ENCODE measurements at regions not wholly inside any gene's neighbourhood (a gene's known extent, or its start where the extent isn't known, plus 50 kb on each side); places are given as distances from the start of the nearest gene placed in this dataset.

DNA sequence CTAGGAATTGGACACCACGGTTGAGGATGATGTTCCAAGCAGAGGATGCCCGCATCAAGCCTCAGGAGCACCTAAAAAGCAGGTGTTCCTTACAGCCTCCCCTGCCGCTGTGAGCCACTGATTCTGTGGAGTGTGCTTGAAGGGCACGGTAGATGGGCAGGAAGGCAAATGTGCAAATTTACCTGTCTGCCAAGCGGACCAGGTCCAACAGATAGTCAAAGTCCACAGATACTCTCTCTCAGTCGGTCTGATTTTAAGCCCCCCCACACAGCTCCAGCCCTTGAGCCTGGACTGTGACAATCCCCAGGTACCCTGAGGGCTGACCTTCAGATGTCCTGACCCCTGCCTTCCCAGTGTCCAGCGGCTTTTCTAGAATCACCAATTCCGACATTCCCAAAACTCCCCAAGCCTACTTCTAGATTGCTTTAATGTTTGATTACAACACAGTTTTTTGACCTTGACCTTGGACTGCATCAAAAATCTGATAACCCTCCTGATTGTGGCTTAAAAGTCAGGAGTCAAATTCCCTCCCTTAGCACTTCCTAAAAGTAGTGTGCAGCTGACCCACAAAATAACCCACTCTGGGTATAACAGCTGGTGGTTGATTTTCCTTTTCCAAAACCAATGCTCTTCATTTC is 208.8 kb upstream of the NCKAP5 start (continued):
- no peak for TF ChIP-seq POU5F1 (IDR thresholded peaks at IDR 0.05; ENCODE audit: low read depth, low read length)
- TF ChIP-seq TBP (IDR thresholded peaks at IDR 0.05; ENCODE audit: low read depth, low read length), result no peak
- no peak for TF ChIP-seq RXRA (IDR thresholded peaks at IDR 0.05; ENCODE audit: insufficient read depth, low read depth, low read length)
- no peak for TF ChIP-seq SP4 (IDR thresholded peaks at IDR 0.05; ENCODE audit: low read length)
- TF ChIP-seq SRF (IDR thresholded peaks at IDR 0.05; ENCODE audit: low read depth, low read length), result no peak

Measured in H1 (cell line).